ENCODE measurements at regions not wholly inside any gene's neighbourhood (a gene's known extent, or its start where the extent isn't known, plus 50 kb on each side); places are given as distances from the start of the nearest gene placed in this dataset.

DNA sequence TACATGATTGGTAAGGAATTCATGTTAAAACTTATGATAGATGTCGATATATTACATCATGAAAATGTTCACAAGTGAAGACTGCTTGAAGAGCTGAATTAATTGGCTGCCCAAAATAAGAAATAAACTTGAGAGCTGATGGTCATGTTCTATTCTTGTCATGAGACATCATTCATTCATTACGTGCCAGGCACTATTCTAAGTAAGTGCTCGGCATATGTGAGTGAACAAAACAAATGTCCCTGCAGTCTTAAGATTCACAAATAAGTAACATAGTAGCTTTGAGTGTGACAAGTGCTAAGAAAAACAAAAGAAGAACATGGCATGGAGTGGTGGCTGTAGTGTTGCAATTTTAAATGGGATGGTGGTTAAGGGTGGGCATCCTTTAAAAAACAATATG lies 329.3 kb downstream of the SUCLA2 start:
- H3K4me1 ChIP-seq (ENCODE audit: control insufficient read depth, insufficient read depth, low read length) = peaks cover 7% of the 10 kb centered on the region; the same call in 1 of the 2 replicates
- no peaks in the 10 kb centered on the region for H3K9me3 ChIP-seq (ENCODE audit: control insufficient read depth, insufficient read depth, low read length)
- H3K27me3 ChIP-seq (ENCODE audit: control insufficient read depth, insufficient read depth, low read length) = no peaks in the 10 kb centered on the region
- no peak overlapping the region for H3K9ac ChIP-seq (ENCODE audit: low read depth, low read length)
- no peaks in the 10 kb centered on the region for H3K36me3 ChIP-seq (ENCODE audit: control insufficient read depth, insufficient read depth, low read length)
- no peak overlapping the region for H3K4me3 ChIP-seq (ENCODE audit: low read depth, low read length)
- no peak overlapping the region for H3K27ac ChIP-seq (ENCODE audit: low read depth, low read length)

DNA sequence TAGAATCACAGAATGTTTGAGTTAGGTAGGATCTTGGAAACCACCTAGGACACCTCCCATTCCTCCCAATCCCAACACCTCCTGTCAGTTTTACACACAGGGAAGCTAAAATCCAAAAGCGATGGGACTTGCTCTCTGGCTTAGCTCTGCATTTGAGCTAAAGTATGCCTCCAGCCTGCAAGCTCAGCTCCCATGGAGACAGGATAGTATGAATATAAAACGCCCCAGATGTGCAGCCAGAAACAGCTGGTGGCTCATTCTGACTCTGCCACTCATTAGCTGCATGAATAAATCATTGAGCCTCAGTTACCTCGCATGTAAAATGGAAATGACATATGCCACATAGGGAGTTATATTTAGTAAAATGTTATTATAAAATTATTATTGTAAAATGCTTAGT lies 336.0 kb downstream of the SUCLA2 start:
- Histone ChIP-seq H3K9ac (ENCODE audit: low read depth, low read length) (no peak overlapping the region), H3K4me1 (ENCODE audit: control insufficient read depth, insufficient read depth, low read length) (peaks cover 11% of the 10 kb centered on the region; the same call in 1 of the 2 replicates)

DNA sequence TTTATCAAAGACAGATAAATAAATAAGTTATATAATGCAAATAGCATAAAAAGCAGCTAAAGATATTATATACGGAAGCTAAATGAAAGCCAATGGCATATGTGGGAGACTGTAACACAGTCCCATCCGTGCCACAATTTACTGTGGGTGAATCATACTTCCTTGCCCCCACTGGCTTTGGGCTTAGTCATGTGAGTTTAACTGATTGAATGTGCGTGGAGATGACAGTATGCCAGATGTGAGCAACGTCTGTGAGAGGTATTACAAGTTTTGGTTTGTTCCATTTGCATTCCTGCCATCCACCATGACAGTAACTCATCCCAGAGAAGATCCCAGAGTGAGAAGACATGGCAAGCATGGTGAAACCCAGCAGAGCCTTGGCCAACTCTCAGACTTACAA lies 340.0 kb downstream of the SUCLA2 start:
- H3K4me3 ChIP-seq (ENCODE audit: low read depth, low read length) = no peak overlapping the region
- no peaks in the 10 kb centered on the region for H3K36me3 ChIP-seq (ENCODE audit: control insufficient read depth, insufficient read depth, low read length)
- H3K27ac ChIP-seq (ENCODE audit: low read depth, low read length) = no peak overlapping the region
- no peak overlapping the region for H3K9ac ChIP-seq (ENCODE audit: low read depth, low read length)
- 0 out of 2 replicates have a peak, but pooled peaks cover 2% of the 10 kb centered on the region for H3K9me3 ChIP-seq (ENCODE audit: control insufficient read depth, insufficient read depth, low read length)
- peaks cover 11% of the 10 kb centered on the region; the same call in 1 of the 2 replicates for H3K4me1 ChIP-seq (ENCODE audit: control insufficient read depth, insufficient read depth, low read length)
- H3K27me3 ChIP-seq (ENCODE audit: control insufficient read depth, insufficient read depth, low read length) = no peaks in the 10 kb centered on the region

More for the DNA sequence above, 336.0 kb downstream of the SUCLA2 start:
- Histone ChIP-seq H3K4me3 (ENCODE audit: low read depth, low read length) (no peak overlapping the region), H3K27me3 (ENCODE audit: control insufficient read depth, insufficient read depth, low read length) (no peaks in the 10 kb centered on the region), H3K36me3 (ENCODE audit: control insufficient read depth, insufficient read depth, low read length) (no peaks in the 10 kb centered on the region), H3K27ac (ENCODE audit: low read depth, low read length) (peak overlapping the region; percentile 42), H3K9me3 (ENCODE audit: control insufficient read depth, insufficient read depth, low read length) (0 out of 2 replicates have a peak, but pooled peaks cover 5% of the 10 kb centered on the region)

DNA sequence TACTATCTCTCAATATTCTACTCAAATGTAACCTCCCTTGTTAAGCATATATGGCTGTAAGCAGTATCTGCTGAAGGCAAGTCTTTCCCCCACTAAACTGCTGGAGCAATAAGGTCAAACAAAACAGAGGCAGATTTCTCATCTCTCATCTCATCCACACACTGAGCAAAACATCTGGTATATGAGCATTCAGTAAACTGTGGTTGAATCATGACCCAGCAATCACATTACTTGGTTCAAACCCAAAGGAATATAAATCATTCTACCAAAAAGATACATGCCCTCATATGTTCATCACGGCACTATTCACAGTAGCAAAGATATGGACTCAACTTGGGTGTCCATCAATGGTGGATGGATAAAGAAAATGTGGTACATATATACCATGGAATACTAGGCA lies 344.4 kb downstream of the SUCLA2 start:
- H3K9ac ChIP-seq (ENCODE audit: low read depth, low read length) = no peak overlapping the region
- H3K36me3 ChIP-seq (ENCODE audit: control insufficient read depth, insufficient read depth, low read length) = no peaks in the 10 kb centered on the region
- H3K27ac ChIP-seq (ENCODE audit: low read depth, low read length) = no peak overlapping the region
- no peaks in the 10 kb centered on the region for H3K27me3 ChIP-seq (ENCODE audit: control insufficient read depth, insufficient read depth, low read length)
- no peak overlapping the region for H3K4me3 ChIP-seq (ENCODE audit: low read depth, low read length)
- no peaks in the 10 kb centered on the region for H3K9me3 ChIP-seq (ENCODE audit: control insufficient read depth, insufficient read depth, low read length)
- no peaks in the 10 kb centered on the region for H3K4me1 ChIP-seq (ENCODE audit: control insufficient read depth, insufficient read depth, low read length)

DNA sequence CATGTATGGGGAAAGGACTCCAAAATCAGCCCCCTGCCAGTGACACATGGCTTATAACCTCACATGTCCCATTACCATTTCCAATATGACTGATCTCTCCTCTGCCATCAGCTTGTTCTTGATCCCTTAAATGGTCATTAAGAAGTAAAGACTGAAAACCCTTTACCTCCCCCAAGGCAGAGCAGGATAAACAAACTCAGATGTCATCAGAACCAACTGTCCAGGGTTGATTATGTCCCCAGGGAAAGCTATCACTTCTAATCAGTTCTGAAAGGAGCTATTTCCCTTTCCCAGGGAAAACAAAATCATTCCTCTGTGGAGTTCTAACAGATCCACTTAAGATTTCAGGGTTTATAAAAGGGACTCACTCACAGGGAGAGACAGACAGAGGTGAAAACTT lies 350.9 kb downstream of the SUCLA2 start:
- Histone ChIP-seq H3K27ac (ENCODE audit: low read depth, low read length) (no peak overlapping the region), H3K9ac (ENCODE audit: low read depth, low read length) (no peak overlapping the region), H3K27me3 (ENCODE audit: control insufficient read depth, insufficient read depth, low read length) (no peaks in the 10 kb centered on the region), H3K4me1 (ENCODE audit: control insufficient read depth, insufficient read depth, low read length) (no peaks in the 10 kb centered on the region), H3K9me3 (ENCODE audit: control insufficient read depth, insufficient read depth, low read length) (no peaks in the 10 kb centered on the region), H3K4me3 (ENCODE audit: low read depth, low read length) (no peak overlapping the region), H3K36me3 (ENCODE audit: control insufficient read depth, insufficient read depth, low read length) (no peaks in the 10 kb centered on the region)

DNA sequence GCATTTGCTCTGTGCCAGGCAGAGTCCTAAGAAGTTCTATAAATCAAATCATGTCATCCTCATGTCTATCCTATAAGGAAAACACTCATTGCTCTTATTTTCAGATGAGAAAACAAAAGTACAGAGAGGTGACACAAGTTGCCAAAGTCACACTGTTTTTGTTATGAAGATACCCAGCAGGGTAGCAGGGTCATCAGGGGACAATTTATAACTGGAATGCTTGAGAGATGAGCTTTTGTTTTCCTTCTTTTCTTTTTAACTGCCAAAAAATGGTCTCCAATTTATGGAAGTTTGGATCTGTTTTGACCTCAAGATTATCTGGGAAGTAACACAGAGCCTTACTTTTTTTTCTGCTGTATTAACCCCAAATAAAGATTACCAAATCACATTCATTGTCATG lies 354.1 kb downstream of the SUCLA2 start:
- H3K4me3 ChIP-seq (ENCODE audit: low read depth, low read length) = no peak overlapping the region
- no peaks in the 10 kb centered on the region for H3K36me3 ChIP-seq (ENCODE audit: control insufficient read depth, insufficient read depth, low read length)
- H3K27me3 ChIP-seq (ENCODE audit: control insufficient read depth, insufficient read depth, low read length) = no peaks in the 10 kb centered on the region
- no peaks in the 10 kb centered on the region for H3K4me1 ChIP-seq (ENCODE audit: control insufficient read depth, insufficient read depth, low read length)
- H3K9me3 ChIP-seq (ENCODE audit: control insufficient read depth, insufficient read depth, low read length) = no peaks in the 10 kb centered on the region
- H3K27ac ChIP-seq (ENCODE audit: low read depth, low read length) = no peak overlapping the region
- no peak overlapping the region for H3K9ac ChIP-seq (ENCODE audit: low read depth, low read length)

DNA sequence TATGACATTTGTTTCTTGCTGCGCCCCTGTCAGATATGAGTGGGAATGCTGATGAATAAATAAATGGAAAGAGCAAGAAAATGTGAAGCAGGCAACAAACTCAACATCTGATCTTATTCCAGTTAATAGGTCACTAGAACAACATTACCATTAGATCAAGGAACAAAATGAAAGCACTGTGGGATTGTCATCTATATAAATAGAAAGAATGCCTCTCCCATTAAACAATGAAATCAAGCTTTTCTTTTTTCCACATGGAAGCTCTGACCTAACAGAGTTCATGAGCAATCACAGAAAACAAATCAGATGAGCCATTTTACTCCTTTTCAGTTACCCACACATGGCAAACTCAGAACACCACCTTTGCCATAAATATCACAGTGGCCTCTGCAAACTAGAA lies 354.8 kb downstream of the SUCLA2 start:
- no peaks in the 10 kb centered on the region for H3K27me3 ChIP-seq (ENCODE audit: control insufficient read depth, insufficient read depth, low read length)
- no peak overlapping the region for H3K4me3 ChIP-seq (ENCODE audit: low read depth, low read length)
- H3K27ac ChIP-seq (ENCODE audit: low read depth, low read length) = no peak overlapping the region
- H3K4me1 ChIP-seq (ENCODE audit: control insufficient read depth, insufficient read depth, low read length) = no peaks in the 10 kb centered on the region
- no peaks in the 10 kb centered on the region for H3K36me3 ChIP-seq (ENCODE audit: control insufficient read depth, insufficient read depth, low read length)
- H3K9ac ChIP-seq (ENCODE audit: low read depth, low read length) = no peak overlapping the region
- H3K9me3 ChIP-seq (ENCODE audit: control insufficient read depth, insufficient read depth, low read length) = no peaks in the 10 kb centered on the region

DNA sequence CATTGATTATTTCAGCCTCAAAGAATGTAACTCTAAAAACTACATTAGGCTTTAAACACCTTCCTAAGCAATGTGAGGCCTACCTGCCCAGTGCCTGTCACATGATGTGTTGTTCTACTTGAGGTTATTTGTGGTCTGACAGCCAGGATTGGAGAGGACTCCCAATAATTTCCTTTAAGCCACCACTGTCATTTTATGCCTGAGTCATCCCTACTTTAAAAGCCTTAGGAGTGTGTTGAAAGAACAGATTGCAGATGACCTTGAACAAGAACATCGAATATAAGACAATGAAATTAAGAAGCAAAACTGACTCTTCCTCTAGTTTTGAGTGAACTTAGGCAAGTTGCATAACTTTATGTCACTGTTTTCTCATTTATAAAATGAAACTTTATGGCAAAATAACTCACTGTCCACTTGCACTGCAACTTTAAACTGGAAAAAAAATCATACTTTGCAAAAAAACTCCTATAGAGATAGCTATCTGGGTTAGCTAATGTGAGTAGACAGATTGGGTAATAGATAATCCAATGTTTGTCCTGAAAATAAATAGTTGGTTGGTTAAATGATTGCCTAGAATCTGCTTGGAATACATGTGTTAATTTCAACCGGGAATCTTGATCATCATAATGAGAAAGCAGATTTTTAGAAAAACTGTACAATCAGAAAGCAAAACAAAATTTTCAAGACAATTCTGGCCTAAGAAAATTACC lies 361.2 kb downstream of the SUCLA2 start:
- Histone ChIP-seq H3K36me3 (ENCODE audit: control insufficient read depth, insufficient read depth, low read length) (no peaks in the 10 kb centered on the region), H3K9me3 (ENCODE audit: control insufficient read depth, insufficient read depth, low read length) (0 out of 2 replicates have a peak, but pooled peaks cover 3% of the 10 kb centered on the region), H3K27ac (ENCODE audit: low read depth, low read length) (no peak overlapping the region), H3K27me3 (ENCODE audit: control insufficient read depth, insufficient read depth, low read length) (no peaks in the 10 kb centered on the region), H3K4me3 (ENCODE audit: low read depth, low read length) (no peak overlapping the region), H3K9ac (ENCODE audit: low read depth, low read length) (no peak overlapping the region), H3K4me1 (ENCODE audit: control insufficient read depth, insufficient read depth, low read length) (no peaks in the 10 kb centered on the region)

DNA sequence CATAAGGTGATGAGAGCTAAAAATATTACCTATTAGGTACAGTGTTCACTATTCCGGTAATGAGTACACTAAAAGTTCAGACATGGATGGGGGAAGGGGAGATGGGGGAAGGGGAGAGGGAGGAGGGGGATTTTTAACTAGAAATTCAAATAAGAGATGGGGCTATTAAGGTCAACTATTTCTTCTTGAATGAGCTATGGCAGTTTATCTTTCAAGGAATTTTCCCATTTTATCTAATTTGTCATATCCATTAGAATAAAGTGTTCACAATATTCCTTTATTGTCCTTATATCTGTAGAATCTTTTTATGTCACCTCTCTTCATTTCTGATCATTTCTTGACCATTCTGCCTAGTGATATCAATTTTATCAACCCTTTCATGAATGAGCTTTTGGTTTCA lies 362.4 kb downstream of the SUCLA2 start:
- no peak overlapping the region for H3K9ac ChIP-seq (ENCODE audit: low read depth, low read length)

DNA sequence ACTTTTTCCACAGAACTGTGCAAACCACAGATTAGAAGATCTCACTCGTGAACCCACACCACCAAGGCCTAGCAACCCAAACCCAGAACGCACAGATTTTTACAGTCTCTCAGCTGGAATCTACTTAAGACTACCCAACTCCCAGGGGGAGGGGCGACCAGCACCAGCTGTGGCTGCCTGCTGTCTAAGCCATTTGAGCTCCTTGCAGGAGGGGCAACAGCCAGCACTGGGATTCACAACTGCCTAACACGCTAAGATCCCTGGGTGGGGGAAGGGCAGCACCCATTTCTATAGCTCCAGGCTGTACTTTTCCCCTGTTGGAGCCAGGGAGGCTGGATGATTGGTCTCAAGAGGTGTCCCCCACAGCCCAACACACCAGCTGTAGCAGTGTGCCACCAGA lies 368.8 kb downstream of the SUCLA2 start:
- H3K27ac ChIP-seq (ENCODE audit: low read depth, low read length) = no peak overlapping the region
- H3K36me3 ChIP-seq (ENCODE audit: control insufficient read depth, insufficient read depth, low read length) = no peaks in the 10 kb centered on the region
- H3K4me1 ChIP-seq (ENCODE audit: control insufficient read depth, insufficient read depth, low read length) = peaks cover 10% of the 10 kb centered on the region; the same call in 1 of the 2 replicates
- H3K4me3 ChIP-seq (ENCODE audit: low read depth, low read length) = no peak overlapping the region
- H3K27me3 ChIP-seq (ENCODE audit: control insufficient read depth, insufficient read depth, low read length) = no peaks in the 10 kb centered on the region
- H3K9ac ChIP-seq (ENCODE audit: low read depth, low read length) = no peak overlapping the region
- H3K9me3 ChIP-seq (ENCODE audit: control insufficient read depth, insufficient read depth, low read length) = peaks cover 3% of the 10 kb centered on the region; the same call in 1 of the 2 replicates

More for the DNA sequence above, 362.4 kb downstream of the SUCLA2 start:
- no peaks in the 10 kb centered on the region for H3K36me3 ChIP-seq (ENCODE audit: control insufficient read depth, insufficient read depth, low read length)
- no peak overlapping the region for H3K27ac ChIP-seq (ENCODE audit: low read depth, low read length)
- peaks cover 3% of the 10 kb centered on the region; the same call in 1 of the 2 replicates for H3K9me3 ChIP-seq (ENCODE audit: control insufficient read depth, insufficient read depth, low read length)
- H3K27me3 ChIP-seq (ENCODE audit: control insufficient read depth, insufficient read depth, low read length) = no peaks in the 10 kb centered on the region
- no peaks in the 10 kb centered on the region for H3K4me1 ChIP-seq (ENCODE audit: control insufficient read depth, insufficient read depth, low read length)
- H3K4me3 ChIP-seq (ENCODE audit: low read depth, low read length) = no peak overlapping the region

DNA sequence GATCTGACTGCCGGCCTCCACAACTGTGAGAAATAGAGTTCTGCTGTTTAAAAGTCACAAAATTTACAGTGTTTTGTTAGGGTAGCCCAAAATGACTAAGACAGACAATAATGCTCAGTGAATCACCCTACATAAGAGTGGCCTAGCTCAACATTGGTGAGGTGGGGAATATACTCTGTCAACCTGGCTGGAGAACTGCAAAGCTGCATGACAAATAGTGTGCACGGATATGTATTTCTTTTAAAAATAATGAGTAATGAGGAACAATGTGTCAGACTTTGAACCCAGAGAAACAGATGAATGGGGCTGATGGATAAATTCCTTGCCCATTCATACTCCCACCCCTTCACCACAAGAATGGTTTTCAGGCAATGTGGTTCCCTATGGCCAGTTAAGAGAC lies 372.4 kb downstream of the SUCLA2 start:
- Histone ChIP-seq H3K27ac (ENCODE audit: low read depth, low read length) (no peak overlapping the region), H3K4me1 (ENCODE audit: control insufficient read depth, insufficient read depth, low read length) (peaks cover 10% of the 10 kb centered on the region; the same call in 1 of the 2 replicates), H3K36me3 (ENCODE audit: control insufficient read depth, insufficient read depth, low read length) (no peaks in the 10 kb centered on the region), H3K9ac (ENCODE audit: low read depth, low read length) (no peak overlapping the region), H3K9me3 (ENCODE audit: control insufficient read depth, insufficient read depth, low read length) (no peaks in the 10 kb centered on the region; the same call in 1 of the 2 replicates), H3K27me3 (ENCODE audit: control insufficient read depth, insufficient read depth, low read length) (no peaks in the 10 kb centered on the region), H3K4me3 (ENCODE audit: low read depth, low read length) (no peak overlapping the region)
